Skeletal muscle satellite cell (primary cell): ENCODE measurements at regions not wholly inside any gene's neighbourhood (a gene's known extent, or its start where the extent isn't known, plus 50 kb on each side); places are given as distances from the start of the nearest gene placed in this dataset.

Source experiments
- H3K27me3 ChIP-seq: 2 replicates; pipeline ENCODE4 v1.7.0; 2013; ENCODE audit warnings: low read length; ENCODE audit not compliant: control insufficient read depth, insufficient read depth
- H3K36me3 ChIP-seq: 2 replicates; pipeline ENCODE4 v1.7.0; 2013; ENCODE audit warnings: mild to moderate bottlenecking, control low read depth, low read length; ENCODE audit not compliant: insufficient read depth
- H3K4me1 ChIP-seq: 2 replicates; pipeline ENCODE4 v1.7.0; 2013; ENCODE audit warnings: low read length; ENCODE audit not compliant: control insufficient read depth, insufficient read depth
- H3K4me2 ChIP-seq: 2 replicates; pipeline ENCODE4 v1.7.0; 2013; ENCODE audit warnings: mild to moderate bottlenecking, low read length
- H3K4me3 ChIP-seq: 2 replicates; pipeline ENCODE4 v1.7.0; 2013; ENCODE audit warnings: low read length
- H3K9ac ChIP-seq: 2 replicates; pipeline ENCODE4 v1.7.0; 2013; ENCODE audit warnings: mild to moderate bottlenecking, low read depth, low read length, moderate library complexity
- H3K9me3 ChIP-seq: replicated peaks from 2 replicates; pipeline ENCODE4 v1.7.0; 2013; ENCODE audit warnings: mild to moderate bottlenecking, control low read depth, low read length

- Histone ChIP-seq H3K9ac (no peak overlapping the region), H3K9me3 (no peaks in the 10 kb centered on the region), H3K4me1 (no peaks in the 10 kb centered on the region), H3K36me3 (no peaks in the 10 kb centered on the region), H3K27me3 (no peaks in the 10 kb centered on the region), H3K4me2 (no peak overlapping the region), H3K4me3 (no peak overlapping the region)
These were observed 89.6 kb downstream of the DDX1 start for GRCh38 chr2:15681089-15681885.

GRCh38 chr2:15682354-15682753, 90.7 kb downstream of the DDX1 start:
- no peaks in the 10 kb centered on the region for H3K9me3 ChIP-seq
- H3K4me2 ChIP-seq: no peak overlapping the region
- H3K27me3 ChIP-seq: no peaks in the 10 kb centered on the region
- no peak overlapping the region for H3K9ac ChIP-seq
- no peaks in the 10 kb centered on the region for H3K4me1 ChIP-seq
- no peak overlapping the region for H3K4me3 ChIP-seq
- no peaks in the 10 kb centered on the region for H3K36me3 ChIP-seq

DNA sequence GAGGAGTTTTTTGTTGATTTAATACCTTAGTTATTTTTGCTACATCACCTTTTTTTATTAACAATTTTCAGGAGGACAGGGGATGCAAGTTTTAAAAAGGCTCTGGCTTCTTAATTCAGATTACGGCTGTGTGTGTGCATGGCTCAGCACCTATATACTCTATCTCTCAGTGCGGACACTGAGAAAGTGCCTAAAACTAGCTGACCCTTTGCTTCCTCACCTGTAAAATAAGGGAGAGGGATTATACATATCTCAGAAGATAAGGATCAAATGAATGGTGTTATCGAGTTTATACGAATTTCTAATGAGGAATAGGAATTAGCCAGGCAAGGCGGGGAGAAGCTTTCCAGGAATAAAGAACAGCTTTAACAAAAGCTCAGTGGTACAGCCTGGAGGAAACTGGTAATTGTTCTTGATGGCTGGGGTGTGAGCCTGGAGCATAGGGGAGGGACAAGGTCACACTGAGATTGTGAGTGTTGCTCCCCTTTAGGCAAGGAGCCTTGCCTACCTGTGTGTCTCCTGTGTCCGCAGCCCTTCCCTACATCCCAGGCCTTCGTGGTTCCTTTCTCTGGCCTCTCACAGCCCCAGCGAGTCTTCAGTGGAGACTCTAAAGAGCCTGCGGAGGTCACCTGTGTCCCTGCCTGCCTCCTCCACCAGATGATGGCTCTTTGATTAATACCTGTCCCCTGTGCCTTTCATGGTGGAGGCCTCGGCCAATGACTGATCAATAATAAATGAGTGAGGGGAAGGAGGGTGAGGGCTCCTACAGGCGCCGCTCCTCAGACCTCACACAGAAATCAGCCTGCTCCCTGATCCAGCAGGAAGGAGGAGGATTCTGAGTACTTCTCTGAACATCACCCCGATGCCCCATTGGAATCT, 92.7 kb downstream of the DDX1 start:
- Histone ChIP-seq H3K9me3 (no peaks in the 10 kb centered on the region), H3K4me1 (no peaks in the 10 kb centered on the region), H3K4me2 (no peak overlapping the region), H3K27me3 (no peaks in the 10 kb centered on the region), H3K9ac (no peak overlapping the region), H3K4me3 (no peak overlapping the region), H3K36me3 (no peaks in the 10 kb centered on the region)

- no peaks in the 10 kb centered on the region for H3K4me1 ChIP-seq
- no peaks in the 10 kb centered on the region for H3K27me3 ChIP-seq
- no peaks in the 10 kb centered on the region for H3K9me3 ChIP-seq
- no peak overlapping the region for H3K4me2 ChIP-seq
- no peaks in the 10 kb centered on the region for H3K36me3 ChIP-seq
- no peak overlapping the region for H3K9ac ChIP-seq
- no peak overlapping the region for H3K4me3 ChIP-seq
These were observed 93.5 kb downstream of the DDX1 start for GRCh38 chr2:15685143-15685542.

DNA sequence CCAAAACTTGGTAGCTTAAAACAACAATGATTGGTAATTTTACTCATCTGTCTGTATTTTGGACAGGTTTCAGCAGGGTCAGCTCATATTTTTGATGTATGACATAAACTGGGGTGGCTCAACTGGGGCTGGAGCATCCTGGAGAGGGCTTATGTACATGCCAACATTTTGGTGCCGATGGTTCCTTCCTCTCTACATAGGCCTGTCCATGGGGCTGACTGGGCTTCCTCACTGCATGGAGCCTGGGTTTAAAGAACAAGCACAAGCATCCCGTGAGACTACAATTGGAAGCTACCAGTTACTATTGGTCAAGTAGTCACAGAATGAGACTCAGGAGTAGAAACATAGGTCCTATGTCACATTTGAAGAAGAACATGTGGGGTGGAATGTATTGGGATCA, 95.0 kb downstream of the DDX1 start:
- Histone ChIP-seq H3K36me3 (no peaks in the 10 kb centered on the region), H3K4me2 (no peak overlapping the region), H3K9me3 (no peaks in the 10 kb centered on the region), H3K9ac (no peak overlapping the region), H3K4me3 (no peak overlapping the region), H3K4me1 (no peaks in the 10 kb centered on the region), H3K27me3 (no peaks in the 10 kb centered on the region)

GRCh38 chr2:15687243-15687642, 95.6 kb downstream of the DDX1 start:
- H3K4me2 ChIP-seq: no peak overlapping the region
- H3K27me3 ChIP-seq: no peaks in the 10 kb centered on the region
- no peak overlapping the region for H3K9ac ChIP-seq
- no peaks in the 10 kb centered on the region for H3K36me3 ChIP-seq
- no peak overlapping the region for H3K4me3 ChIP-seq
- H3K9me3 ChIP-seq: no peaks in the 10 kb centered on the region
- no peaks in the 10 kb centered on the region for H3K4me1 ChIP-seq

DNA sequence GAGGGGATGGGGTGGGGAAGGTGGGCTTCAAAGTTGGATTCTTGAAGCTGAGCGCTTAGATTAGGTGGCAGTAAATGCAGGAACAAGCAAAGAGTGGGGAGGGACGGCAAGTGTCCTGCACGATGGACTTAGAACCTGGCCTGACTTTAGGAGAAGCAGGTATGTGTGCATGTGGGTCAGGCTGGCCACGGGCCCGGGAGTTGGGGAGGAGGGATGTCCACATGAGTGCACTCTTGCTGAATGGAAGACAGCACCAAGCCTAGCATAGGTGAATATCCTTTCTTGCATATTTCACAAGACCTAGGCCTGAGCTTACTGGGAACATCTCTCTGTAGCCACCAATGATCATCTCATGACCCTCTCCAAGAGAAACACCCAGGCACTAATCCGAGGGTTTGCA, 96.1 kb downstream of the DDX1 start:
- Histone ChIP-seq H3K9ac (no peak overlapping the region), H3K36me3 (no peaks in the 10 kb centered on the region), H3K4me1 (no peaks in the 10 kb centered on the region), H3K4me3 (no peak overlapping the region), H3K9me3 (no peaks in the 10 kb centered on the region), H3K4me2 (no peak overlapping the region), H3K27me3 (no peaks in the 10 kb centered on the region)

GRCh38 chr2:15688924-15689568, 97.4 kb downstream of the DDX1 start:
- no peak overlapping the region for H3K9ac ChIP-seq

DNA sequence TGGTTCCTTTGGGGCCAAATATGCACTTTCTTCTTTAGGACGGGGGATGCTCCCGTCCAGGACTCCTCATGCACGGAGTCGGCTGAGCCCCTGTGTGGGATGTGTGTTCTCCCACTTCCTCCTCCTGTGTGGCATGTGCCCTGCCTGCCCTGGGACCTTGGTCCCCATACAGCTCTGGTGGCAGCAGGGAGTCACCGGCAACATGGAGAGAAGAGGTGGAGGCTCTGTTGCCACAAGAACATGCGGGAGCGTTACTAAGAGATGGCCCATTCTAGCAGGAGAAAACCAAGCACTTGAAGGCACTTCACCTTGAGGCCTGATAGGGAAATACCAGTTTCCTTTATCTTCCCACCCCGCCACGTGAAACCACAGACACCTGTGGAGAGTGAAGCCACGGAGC, 98.0 kb downstream of the DDX1 start:
- no peaks in the 10 kb centered on the region for H3K4me1 ChIP-seq
- H3K9me3 ChIP-seq: no peaks in the 10 kb centered on the region
- H3K9ac ChIP-seq: no peak overlapping the region
- no peak overlapping the region for H3K4me3 ChIP-seq
- no peaks in the 10 kb centered on the region for H3K27me3 ChIP-seq
- no peaks in the 10 kb centered on the region for H3K36me3 ChIP-seq
- H3K4me2 ChIP-seq: no peak overlapping the region

More at GRCh38 chr2:15688924-15689568, 97.4 kb downstream of the DDX1 start:
- Histone ChIP-seq H3K27me3 (no peaks in the 10 kb centered on the region), H3K9me3 (no peaks in the 10 kb centered on the region), H3K4me1 (no peaks in the 10 kb centered on the region), H3K4me3 (no peak overlapping the region), H3K36me3 (no peaks in the 10 kb centered on the region), H3K4me2 (no peak overlapping the region)

DNA sequence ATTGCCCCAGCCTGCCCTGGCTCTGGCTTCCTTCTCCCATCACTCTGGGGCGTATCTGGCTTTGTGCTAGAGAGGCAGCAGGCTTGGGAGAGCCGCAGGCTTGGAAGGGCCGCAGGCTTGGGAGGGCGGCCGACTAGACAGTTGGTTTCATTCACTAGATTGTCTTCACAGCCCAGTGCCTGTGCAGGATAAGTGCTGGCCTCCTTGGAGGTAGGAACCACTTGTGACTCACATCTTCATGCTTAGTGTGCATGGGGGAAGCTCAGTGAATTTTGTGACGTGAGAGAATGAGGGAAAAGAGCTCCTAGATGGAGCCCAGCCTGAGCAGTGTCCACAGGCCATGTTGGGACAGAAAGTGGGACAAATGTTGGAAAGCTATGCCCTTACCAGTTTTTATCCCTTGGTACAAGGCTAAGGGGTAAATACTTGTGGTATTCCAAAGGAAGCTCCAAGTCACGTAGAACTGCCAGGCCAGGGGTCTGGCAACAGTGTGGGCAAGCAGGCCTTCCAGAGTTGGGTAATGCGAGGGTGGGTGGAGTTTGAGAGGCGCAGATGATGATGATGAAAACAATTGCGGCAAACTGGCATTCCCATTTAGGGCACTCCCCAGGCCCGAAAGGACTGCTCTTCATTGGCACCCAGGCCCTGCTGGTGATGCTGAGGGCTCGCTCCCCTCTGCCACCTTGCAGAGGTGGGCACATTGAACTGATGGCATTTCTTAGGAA, 100.1 kb downstream of the DDX1 start:
- Histone ChIP-seq H3K36me3 (no peaks in the 10 kb centered on the region), H3K27me3 (no peaks in the 10 kb centered on the region), H3K9ac (no peak overlapping the region), H3K4me2 (no peak overlapping the region), H3K4me3 (no peak overlapping the region), H3K9me3 (no peaks in the 10 kb centered on the region), H3K4me1 (no peaks in the 10 kb centered on the region)
